ENCODE measurements at regions not wholly inside any gene's neighbourhood (a gene's known extent, or its start where the extent isn't known, plus 50 kb on each side); places are given as distances from the start of the nearest gene placed in this dataset.
"Not testable (repeated sequence)": the region's sequence is repeated elsewhere in the genome, so short reads cannot be mapped to it uniquely, and the experiment has no call there.

- no peak for FAIRE-seq
- no peak for DNase-seq (ENCODE audit: low spot score)
These were observed 99.2 kb upstream of the PCBD1 start for GRCh38 chr10:70987396-70988130.

DNA sequence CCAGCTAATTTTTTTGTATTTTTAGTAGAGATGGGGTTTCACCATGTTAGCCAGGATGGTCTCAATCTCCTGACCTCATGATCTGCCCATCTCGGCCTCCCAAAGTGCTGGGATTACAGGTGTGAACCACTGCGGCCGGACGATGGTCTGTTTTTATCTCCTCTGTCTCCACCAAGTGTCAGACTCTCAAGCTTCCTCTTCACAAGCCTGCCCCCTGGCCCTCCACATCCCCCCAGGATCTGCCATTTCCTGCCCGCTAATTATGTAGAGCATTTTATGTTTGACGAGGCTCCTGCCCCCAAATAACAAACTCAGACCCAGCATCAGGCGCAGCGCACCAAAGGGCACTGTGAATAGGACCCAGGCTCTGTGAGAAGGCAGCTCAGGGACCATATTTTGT lies 101.8 kb upstream of the PCBD1 start:
- not testable (repeated sequence) for DNase-seq (ENCODE audit: low spot score); FAIRE-seq

GRCh38 chr10:70990681-70991080 lies 102.3 kb upstream of the PCBD1 start:
- no peak for DNase-seq (ENCODE audit: low spot score)
- no peak for FAIRE-seq

DNA sequence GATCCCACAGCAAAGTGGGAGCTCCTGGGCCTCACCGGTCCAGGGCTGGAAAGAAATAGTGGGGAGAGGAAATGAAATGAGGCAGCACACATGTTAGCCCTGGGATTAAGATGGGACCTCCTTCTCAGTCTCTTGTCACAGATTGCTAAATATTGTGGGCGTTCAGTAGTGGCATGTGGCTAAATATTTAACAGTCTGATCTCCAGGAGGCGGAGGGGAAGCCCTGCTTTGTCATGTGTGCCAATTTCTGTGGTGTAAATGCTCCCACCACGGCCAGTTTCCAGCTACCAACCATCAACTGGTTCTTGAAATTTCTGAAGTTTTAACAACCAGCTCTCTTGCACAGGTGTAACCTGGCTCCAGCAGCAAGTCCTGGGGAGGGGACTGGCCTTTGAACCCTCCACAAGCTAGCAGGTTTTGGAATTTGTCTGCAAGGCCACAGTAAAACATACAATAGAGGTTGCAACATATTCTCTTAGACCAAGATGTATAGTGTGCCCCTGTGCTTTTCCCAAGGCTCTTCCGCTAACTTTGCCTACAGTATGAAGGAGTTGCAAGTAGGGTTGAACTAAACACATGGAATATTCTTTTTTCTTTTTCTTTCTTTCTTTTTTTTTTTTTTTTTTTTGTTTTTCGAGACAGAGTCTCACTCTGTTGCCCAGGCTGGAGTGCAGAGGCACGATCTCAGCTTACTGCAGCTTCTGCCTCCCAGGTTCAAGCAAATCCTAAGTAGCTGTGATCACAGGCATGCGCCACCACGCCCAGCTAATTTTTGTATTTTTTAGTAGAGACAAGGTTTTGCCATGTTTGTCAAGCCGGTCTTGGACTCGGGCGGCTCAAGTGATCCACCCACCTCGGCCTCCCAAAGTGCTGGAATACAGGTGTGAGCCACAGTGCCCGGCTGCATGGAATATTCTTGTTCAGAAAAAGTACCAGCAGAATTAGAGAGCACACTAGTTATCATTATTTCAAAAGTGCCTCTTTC lies 103.1 kb upstream of the PCBD1 start:
- FAIRE-seq (no peak), DNase-seq (ENCODE audit: low spot score) (no peak)

DNA sequence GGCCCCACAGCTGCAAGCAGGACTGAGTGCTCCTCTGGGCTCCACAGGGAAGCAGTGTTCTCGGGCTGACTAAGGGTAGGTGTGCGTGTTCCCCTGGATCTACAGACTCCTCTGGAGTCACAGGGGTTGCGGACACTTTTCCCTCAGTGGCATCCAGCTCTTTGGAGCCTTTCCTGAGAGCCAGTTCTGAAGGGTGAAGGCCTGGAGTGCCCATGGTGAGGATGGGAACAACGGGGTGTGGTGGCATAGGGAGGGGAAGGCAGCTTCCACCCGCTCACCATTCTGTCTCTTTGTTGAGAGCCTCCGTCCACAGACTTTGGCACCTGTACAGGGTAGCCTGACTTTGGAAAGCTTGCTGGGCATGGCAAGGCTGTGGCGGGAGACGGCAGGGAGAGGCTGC lies 104.1 kb upstream of the PCBD1 start:
- FAIRE-seq (no peak), DNase-seq (ENCODE audit: low spot score) (no peak)

GRCh38 chr10:70993051-70993450 lies 104.7 kb upstream of the PCBD1 start:
- FAIRE-seq (no peak), DNase-seq (ENCODE audit: low spot score) (no peak)

DNA sequence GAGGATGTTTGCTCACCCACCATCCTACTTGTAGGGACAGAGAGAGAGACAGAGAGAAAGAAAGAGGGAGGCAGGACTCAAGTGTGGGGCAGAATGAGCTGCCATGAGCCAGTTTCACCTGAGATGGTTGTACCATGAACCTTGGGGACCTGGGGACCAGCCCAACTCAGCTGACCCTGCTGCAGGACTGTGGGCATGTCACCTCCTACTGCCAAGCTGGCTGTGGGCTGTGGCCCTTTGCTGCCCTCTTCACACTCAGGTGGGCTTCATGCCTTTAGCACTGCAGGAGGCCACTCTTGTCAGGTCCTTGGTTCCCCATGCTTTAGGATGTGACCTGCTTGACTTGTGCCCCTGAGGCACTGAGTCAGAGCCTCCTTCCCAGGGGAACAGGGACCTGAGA lies 108.2 kb upstream of the PCBD1 start:
- no peak for DNase-seq (ENCODE audit: low spot score)
- FAIRE-seq = no peak

GRCh38 chr10:70997236-70997635 lies 108.9 kb upstream of the PCBD1 start:
- FAIRE-seq (no peak), DNase-seq (ENCODE audit: low spot score) (no peak)

GRCh38 chr10:70998086-70998485 lies 109.7 kb upstream of the PCBD1 start:
- FAIRE-seq = no peak
- no peak for DNase-seq (ENCODE audit: low spot score)

DNA sequence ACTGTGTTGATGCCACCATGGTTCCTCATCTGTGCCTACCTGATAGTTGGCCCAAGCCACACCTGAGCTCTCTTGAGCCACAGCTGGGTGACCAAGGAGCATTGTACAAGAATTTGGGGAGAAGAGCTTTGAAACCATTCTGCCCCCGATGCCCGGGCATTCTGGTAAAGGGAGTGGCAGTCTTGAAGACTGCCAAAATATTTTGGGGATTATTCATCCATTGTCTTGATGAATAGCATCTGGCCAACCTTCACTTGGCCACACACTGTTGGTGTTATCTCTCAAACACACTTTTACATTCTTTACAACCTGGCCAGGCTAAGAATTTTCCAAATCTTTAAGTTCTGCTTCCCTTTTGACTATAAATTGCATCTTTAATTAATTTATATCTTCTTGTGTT lies 113.1 kb upstream of the PCBD1 start:
- DNase-seq (ENCODE audit: low spot score) = no peak
- FAIRE-seq = no peak

DNA sequence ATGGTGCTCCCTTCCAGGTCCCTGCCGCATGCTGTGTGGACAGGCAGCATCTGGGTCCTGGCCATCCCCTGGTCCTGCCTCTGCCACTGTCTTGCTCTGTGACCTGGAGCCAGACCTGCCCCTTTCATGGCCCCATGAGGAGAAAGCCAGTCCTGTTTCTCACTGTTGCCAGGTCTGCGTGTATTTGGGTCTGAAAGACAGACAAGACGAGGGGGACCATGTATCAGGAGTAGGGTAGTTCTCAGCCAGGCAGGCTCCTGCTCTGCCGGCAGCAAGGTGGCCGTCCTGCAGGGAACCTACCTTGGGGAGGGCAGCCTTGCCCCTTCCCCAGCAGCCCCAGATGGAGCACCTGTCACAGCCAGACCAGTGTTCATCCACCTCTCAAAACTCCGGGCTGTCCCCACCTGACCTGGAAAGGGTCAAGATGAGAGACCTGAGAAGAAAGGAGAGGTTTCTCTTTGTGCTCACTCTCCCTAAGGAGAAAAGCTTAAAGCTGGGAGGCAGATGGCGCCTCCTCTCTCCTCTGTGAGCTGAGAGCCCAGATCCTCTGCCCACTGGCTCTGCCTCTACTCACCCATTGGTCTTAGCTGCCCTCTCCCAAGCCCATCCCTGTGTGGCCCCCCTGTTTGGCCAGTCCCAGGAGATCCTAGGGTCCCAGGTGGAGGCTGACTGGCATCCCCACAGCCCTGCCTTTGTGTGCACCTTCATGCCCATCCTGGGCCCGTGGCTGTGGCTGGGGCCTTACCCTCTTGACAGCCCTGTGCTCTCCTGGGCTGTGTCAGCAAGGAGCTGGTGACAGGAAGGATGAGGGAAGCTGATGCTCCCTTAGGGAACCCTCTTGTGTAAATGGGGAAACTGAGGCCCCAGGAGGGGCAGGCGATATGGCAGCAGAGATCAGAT lies 116.1 kb upstream of the PCBD1 start:
- DNase-seq (ENCODE audit: low spot score) (no peak), FAIRE-seq (no peak)

GRCh38 chr10:71005337-71006305 lies 117.3 kb upstream of the PCBD1 start:
- no peak for DNase-seq (ENCODE audit: low spot score)
- no peak for FAIRE-seq

DNA sequence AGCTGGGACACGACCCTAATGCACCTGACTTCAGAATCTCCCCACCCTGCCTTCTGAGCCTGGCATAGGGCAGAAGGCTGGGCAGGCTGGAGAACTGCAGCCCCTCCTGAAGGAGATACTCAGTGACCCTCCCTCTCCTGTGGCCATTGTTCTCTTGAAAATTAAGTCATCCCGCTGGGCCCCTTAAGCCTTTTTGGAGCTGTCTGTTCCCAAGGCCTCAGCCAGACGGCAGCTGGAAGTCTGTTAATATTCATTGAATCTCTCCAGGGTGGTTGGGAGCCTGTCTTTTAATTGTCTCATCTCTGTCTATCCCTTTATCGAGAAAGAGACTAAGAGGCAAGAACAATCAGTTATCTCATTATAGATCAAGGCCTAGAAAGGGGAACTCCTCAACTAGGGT lies 118.1 kb upstream of the PCBD1 start:
- no peak for DNase-seq (ENCODE audit: low spot score)
- FAIRE-seq = no peak

DNA sequence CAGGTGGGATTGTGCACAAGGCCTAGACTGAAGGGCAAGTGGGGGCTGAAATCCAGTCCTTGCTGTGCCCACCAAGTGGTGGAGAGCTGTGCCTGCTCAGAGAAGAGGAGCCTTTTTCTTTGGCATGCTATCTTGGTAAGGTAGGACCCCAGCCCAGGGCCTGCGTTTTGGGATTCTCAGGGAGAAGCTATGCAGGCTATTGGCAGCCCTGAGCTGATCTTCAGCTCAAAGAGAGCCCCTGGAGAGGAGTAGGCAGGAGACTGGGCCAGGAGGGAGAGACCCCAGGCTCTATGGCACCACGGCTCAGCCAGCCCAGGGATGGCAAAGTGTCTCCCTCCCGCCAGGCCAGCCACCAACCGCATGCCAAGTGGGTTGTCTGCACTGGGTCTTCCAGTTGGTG lies 119.2 kb upstream of the PCBD1 start:
- no peak for FAIRE-seq
- DNase-seq (ENCODE audit: low spot score) = no peak

- DNase-seq (ENCODE audit: low spot score) = no peak
- FAIRE-seq = no peak
These were observed 119.8 kb upstream of the PCBD1 start for GRCh38 chr10:71008150-71008549.

- no peak for FAIRE-seq
These were observed 120.8 kb upstream of the PCBD1 start for GRCh38 chr10:71009126-71009525.

DNA sequence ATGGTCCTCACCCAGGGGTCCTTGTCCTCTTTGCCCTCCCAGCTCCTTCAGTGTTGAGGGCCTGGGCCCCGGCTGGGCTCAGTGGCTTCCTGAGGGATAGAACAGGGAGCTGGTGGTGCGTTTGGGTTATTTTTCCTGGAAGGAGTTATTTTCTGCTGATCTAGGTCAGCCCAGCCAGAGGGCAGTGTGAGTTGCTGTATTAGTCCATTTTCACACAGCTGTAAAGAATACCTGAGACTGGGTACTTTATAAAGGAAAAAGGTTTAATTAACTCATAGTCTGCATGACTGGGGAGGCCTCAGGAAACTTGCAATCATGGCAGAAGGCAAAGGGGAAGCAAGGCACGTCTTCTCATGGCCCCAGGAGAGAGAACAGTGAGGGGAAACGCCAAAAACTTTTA lies 122.4 kb upstream of the PCBD1 start:
- FAIRE-seq (no peak), DNase-seq (ENCODE audit: low spot score) (no peak)

More at GRCh38 chr10:71009126-71009525, 120.8 kb upstream of the PCBD1 start:
- no peak for DNase-seq (ENCODE audit: low spot score)

- DNase-seq (ENCODE audit: low spot score) (no peak), FAIRE-seq (no peak)
These were observed 122.8 kb upstream of the PCBD1 start for GRCh38 chr10:71011141-71011540.

DNA sequence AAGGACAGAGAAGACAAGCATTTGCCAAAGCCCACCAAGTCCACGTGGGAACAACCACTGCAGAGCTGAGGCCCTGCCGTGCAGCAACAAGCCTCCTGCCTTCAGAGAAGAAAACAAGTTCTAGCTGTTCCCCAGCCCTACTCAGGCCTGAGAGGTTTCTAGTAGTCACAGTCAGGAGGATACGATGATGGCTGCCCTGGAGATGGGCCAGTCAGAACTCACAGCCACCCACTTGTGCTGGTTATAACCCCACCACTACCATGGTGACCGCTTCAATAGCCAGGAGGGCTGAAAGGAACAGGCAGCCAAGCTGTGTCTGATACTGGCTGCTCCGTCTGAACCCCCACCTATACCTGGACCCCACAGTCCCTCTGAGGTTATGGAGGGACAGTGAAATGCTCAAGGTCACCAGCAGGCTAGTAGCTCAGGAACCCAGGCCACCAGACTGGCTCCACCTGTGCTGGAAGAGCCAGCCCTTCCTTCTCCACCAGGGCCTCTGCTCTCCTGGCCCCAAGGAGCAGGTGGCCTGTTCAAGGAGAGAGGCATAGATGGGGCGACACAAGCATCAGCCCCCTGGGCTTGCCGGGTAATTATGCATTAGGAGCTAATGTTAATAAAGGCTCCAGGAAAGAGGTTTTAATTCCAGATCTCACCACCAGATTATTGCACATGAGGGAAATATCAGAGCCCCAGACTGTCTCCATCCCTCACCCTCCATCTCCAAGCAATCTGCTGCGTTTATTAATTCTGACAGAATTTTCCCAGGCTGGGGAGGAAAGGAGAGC lies 125.8 kb upstream of the PCBD1 start:
- DNase-seq (ENCODE audit: low spot score) = no peak
- FAIRE-seq = no peak

DNA sequence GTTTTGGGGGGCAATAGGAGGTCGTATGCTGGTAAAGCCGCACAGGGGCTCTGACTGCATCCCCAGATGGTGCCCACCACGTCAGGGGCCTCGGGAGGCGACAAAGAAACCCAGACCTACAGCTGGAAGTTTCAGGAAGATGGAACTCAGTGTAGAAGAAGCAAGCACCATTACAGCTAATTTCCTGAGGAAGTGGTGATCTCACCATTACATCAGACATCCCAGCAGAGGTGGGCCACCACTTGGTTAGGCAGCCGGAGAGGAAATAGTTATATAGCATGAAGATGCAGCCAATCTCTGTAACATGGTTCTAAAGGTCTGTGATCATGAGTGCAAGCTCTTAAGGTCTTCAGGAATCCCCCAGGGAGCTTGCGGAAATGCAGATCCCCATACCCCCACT lies 127.3 kb upstream of the PCBD1 start:
- no peak for FAIRE-seq
- DNase-seq (ENCODE audit: low spot score) = no peak
